ENCODE measurements at regions not wholly inside any gene's neighbourhood (a gene's known extent, or its start where the extent isn't known, plus 50 kb on each side); places are given as distances from the start of the nearest gene placed in this dataset.

- TF ChIP-seq CTCF (IDR thresholded peaks at IDR 0.05) (no peak), POLR2A (IDR thresholded peaks at IDR 0.05) (no peak), EP300 (IDR thresholded peaks at IDR 0.05) (no peak), POLR2AphosphoS5 (IDR thresholded peaks at IDR 0.05) (no peak)
Measured at GRCh38 chr2:14569294-14569693, 63.2 kb upstream of the LRATD1 start.

Data from suprapubic skin (tissue), 4 donors.